Chondrocyte (in vitro differentiated cells): ENCODE measurements at regions not wholly inside any gene's neighbourhood (a gene's known extent, or its start where the extent isn't known, plus 50 kb on each side); places are given as distances from the start of the nearest gene placed in this dataset.

Source experiments
- DNase-seq: peaks from one replicate; pipeline ENCODE4 v3.0.0; 2021; ENCODE audit warnings: mixed read lengths, low spot score
- H3K27ac Mint-ChIP-seq: one replicate; pipeline ENCODE4 v1.8.0; 2021; ENCODE audit warnings: mild to moderate bottlenecking, moderate library complexity, mixed read lengths; ENCODE audit not compliant: unreplicated experiment
- H3K27me3 Mint-ChIP-seq: 2 replicates; pipeline ENCODE4 v1.8.0; 2021; ENCODE audit warnings: low read depth, mixed read lengths
- H3K36me3 Mint-ChIP-seq: 2 replicates; pipeline ENCODE4 v1.8.0; 2021; ENCODE audit warnings: low read depth, mixed read lengths
- H3K4me1 Mint-ChIP-seq: 2 replicates; pipeline ENCODE4 v1.8.0; 2021; ENCODE audit warnings: low read depth, mild to moderate bottlenecking, mixed read lengths
- H3K4me3 Mint-ChIP-seq: one replicate; pipeline ENCODE4 v1.8.0; 2021; ENCODE audit warnings: mild to moderate bottlenecking, moderate library complexity, mixed read lengths; ENCODE audit not compliant: unreplicated experiment
- H3K9me3 Mint-ChIP-seq: 2 replicates; pipeline ENCODE4 v1.8.0; 2021; ENCODE audit warnings: low read depth, mixed read lengths
- TF ChIP-seq, protein P1 (sequence below): fragments of 200-600 bp; sonication (generic); IDR thresholded peaks from 2 replicates; pipeline ENCODE4 v1.5.0; 2021; ENCODE audit warnings: antibody characterized with exemption, mild to moderate bottlenecking, moderate library complexity

DNA sequence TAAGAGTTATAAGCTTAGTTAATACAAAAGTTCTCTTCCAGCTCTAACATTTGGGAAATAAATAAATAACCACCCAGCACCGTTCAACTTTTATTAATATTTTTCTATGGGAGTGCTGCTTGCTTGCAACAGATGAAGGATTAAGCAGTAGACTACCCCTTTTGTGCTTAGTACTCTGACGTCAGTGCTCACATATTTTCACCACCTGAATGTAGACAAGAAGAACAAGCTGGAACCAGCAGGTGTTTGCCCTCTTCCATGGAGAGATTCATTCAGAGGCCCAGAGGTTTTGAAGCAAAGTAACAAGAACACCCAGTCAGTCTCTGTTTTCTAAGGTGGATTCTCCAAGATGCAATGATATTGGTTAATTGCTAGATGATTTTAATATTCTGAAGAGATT lies 307.1 kb upstream of the PIK3C3 start:
- Mint-ChIP-seq H3K36me3 (no peaks in the 10 kb centered on the region), H3K27me3 (peaks cover 25% of the 10 kb centered on the region), H3K27ac (no peak overlapping the region), H3K9me3 (no peaks in the 10 kb centered on the region), H3K4me3 (no peak overlapping the region), H3K4me1 (peaks cover 7% of the 10 kb centered on the region)
- TF ChIP-seq, protein P1, sequence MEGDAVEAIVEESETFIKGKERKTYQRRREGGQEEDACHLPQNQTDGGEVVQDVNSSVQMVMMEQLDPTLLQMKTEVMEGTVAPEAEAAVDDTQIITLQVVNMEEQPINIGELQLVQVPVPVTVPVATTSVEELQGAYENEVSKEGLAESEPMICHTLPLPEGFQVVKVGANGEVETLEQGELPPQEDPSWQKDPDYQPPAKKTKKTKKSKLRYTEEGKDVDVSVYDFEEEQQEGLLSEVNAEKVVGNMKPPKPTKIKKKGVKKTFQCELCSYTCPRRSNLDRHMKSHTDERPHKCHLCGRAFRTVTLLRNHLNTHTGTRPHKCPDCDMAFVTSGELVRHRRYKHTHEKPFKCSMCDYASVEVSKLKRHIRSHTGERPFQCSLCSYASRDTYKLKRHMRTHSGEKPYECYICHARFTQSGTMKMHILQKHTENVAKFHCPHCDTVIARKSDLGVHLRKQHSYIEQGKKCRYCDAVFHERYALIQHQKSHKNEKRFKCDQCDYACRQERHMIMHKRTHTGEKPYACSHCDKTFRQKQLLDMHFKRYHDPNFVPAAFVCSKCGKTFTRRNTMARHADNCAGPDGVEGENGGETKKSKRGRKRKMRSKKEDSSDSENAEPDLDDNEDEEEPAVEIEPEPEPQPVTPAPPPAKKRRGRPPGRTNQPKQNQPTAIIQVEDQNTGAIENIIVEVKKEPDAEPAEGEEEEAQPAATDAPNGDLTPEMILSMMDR = no peak
- no peak for DNase-seq

DNA sequence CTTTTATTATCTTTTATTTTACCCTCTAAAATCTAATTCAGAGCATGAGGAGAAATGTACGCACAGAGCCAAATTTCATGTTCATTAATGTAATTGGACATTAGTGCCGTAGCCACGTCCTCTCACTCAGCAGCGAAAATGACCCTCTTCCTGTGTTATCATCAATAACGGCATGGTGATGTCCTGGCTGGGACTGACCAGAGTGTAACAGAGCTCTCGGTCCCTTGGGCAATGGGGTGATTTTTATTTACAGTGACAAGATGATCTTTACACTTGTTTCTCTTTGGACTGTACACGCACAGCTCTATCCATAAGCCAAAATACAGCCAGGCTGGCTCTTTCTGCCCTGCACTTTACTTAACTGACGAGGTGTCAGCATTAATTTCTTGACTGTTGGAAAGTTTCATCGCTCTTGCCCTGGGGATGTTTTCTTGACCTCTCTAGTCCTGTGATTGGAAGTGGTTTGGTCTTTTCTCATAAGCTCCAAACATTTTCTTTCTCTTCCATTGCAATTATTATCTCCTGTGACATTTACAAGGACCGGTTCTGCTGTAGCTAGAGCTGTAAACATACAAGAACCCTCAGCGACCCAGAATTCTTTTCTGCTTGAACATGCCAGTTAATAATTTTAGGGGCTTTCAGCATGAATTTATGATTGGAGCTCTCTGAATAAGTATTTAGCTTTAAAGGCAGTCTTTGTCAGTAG lies 308.0 kb upstream of the PIK3C3 start:
- no peak overlapping the region for H3K4me3 Mint-ChIP-seq
- H3K27ac Mint-ChIP-seq = no peak overlapping the region
- H3K27me3 Mint-ChIP-seq = peaks cover 18% of the 10 kb centered on the region
- DNase-seq = no peak
- TF ChIP-seq, protein P1 = no peak
- no peaks in the 10 kb centered on the region for H3K9me3 Mint-ChIP-seq
- H3K36me3 Mint-ChIP-seq = no peaks in the 10 kb centered on the region
- peaks cover 10% of the 10 kb centered on the region for H3K4me1 Mint-ChIP-seq

DNA sequence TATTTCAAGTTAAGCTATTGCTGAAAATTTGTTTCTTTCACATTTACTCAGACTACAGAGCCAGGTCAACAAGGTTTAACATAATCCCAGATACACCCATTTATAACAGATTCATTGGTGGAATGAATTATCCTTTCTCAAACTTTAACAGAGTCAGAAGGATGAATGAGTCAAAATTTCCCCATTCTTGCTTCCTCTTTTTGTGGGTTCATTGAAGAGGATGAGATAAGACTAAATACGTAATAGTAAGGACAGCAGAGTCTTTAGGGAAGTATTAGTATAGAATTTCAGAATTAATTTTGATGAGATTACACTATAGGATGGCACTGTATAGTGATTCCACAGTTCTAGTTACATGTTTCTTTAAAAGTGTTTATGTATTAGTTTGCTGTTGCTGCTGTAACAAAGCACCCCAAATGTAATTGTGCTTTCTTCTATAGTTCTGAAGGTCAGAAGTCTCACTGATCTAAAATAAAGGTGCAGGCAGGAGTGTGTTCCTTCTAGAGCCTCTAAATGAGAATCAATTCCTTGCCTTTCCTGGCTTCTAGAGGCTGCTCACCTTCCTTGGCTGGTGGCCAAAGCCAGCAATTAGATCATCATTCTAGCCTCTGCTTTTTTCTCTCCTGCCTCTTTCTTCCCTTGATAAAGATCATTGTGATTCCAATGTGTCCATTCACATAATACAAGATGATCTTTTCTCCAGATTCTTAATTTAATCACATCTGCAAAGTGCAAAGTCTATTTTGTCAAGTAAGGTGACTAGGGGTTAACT lies 309.3 kb upstream of the PIK3C3 start:
- H3K36me3 Mint-ChIP-seq = no peaks in the 10 kb centered on the region
- H3K9me3 Mint-ChIP-seq = no peaks in the 10 kb centered on the region
- no peak overlapping the region for H3K4me3 Mint-ChIP-seq
- H3K27ac Mint-ChIP-seq = no peak overlapping the region
- DNase-seq = no peak
- H3K4me1 Mint-ChIP-seq = peaks cover 10% of the 10 kb centered on the region
- H3K27me3 Mint-ChIP-seq = peaks cover 12% of the 10 kb centered on the region
- TF ChIP-seq, protein P1 = no peak

DNA sequence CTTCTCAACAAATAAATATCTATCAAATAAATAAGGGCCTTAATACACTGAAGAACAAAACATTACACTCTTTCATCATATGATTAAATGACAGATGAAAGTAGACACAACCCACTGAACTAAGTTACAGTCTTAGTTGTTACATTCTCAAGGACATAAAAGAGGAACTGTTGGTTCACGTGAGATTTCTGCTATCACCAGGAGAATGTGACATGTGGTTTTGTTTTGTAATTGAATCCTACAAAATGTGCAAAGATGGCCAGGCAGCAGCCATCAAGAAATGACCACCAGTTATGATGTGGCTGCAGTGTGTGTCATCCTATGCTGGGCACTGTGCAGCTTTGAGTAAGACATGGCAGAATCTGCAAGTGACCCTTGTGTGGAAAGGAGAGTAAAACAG lies 310.6 kb upstream of the PIK3C3 start:
- H3K36me3 Mint-ChIP-seq = no peaks in the 10 kb centered on the region
- no peak overlapping the region for H3K27ac Mint-ChIP-seq
- no peaks in the 10 kb centered on the region for H3K9me3 Mint-ChIP-seq
- H3K27me3 Mint-ChIP-seq = peaks cover 4% of the 10 kb centered on the region
- no peak for DNase-seq
- H3K4me3 Mint-ChIP-seq = no peak overlapping the region
- H3K4me1 Mint-ChIP-seq = peaks cover 10% of the 10 kb centered on the region
- TF ChIP-seq, protein P1 = no peak

DNA sequence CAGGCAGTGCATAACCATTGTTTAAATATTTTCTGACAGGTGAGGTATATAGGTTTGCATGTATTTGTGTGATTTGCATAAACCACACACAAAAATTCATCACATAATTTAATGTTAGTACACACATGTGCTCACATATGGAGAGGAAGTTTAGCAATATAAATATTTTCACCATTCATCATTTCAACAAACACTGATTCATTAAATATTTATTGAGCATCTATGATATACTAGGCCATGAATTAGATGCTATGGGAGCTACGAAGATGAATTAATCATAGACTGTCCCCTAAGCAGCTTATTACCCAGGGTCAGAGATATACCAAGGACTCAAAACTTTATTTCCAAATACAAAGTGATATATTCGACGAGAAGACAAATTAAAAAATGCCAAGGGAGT lies 311.6 kb upstream of the PIK3C3 start:
- Mint-ChIP-seq H3K36me3 (no peaks in the 10 kb centered on the region), H3K27me3 (peaks cover 3% of the 10 kb centered on the region), H3K4me3 (no peak overlapping the region), H3K9me3 (no peaks in the 10 kb centered on the region), H3K4me1 (peaks cover 10% of the 10 kb centered on the region), H3K27ac (no peak overlapping the region)
- TF ChIP-seq, protein P1 = no peak
- no peak for DNase-seq
